Lower leg skin (tissue), 4 donors: ENCODE measurements at regions not wholly inside any gene's neighbourhood (a gene's known extent, or its start where the extent isn't known, plus 50 kb on each side); places are given as distances from the start of the nearest gene placed in this dataset.

Source experiments
- DNase-seq, 2 donors: peaks; one replicate each; pipeline ENCODE4 v3.0.0-alpha.2; 2019; ENCODE audit warnings: low spot score in 2 of 2
- H3K4me3 ChIP-seq: fragments of 200-600 bp; sonication (generic); 2 replicates; pipeline ENCODE4 v1.5.1; 2017; ENCODE audit warnings: mild to moderate bottlenecking, low read depth; ENCODE audit not compliant: poor library complexity, severe bottlenecking
- POLR2A ChIP-seq, 2 donors: fragments of 450-650 bp; IDR thresholded peaks; one replicate each; pipeline ENCODE4 v1.6.1; 2016 to 2017; ENCODE audit warnings: antibody characterized with exemption in 2 of 2, mild to moderate bottlenecking in 1 of 2, moderate library complexity in 1 of 2
- WGBS, 2 donors: methylation state at CpG; one replicate each; pipeline ENCODE4 v1.1.5; 2018; 5-methylcytosine and 5-hydroxymethylcytosine counted together
- intact Hi-C: fragments of 100-400 bp; cut with DNase I; formaldehyde crosslinking; loops from one replicate; pipeline ENCODE4 v1.15.0; 2023; ENCODE audit warnings: low total_unique reads
- TF ChIP-seq, protein P1 (sequence below), 3 donors: fragments of 450-650 bp; IDR thresholded peaks; one replicate each; pipeline ENCODE4 v1.5.1; 2016; ENCODE audit warnings: antibody characterized with exemption in 3 of 3, mild to moderate bottlenecking in 3 of 3, moderate library complexity in 2 of 3

DNA sequence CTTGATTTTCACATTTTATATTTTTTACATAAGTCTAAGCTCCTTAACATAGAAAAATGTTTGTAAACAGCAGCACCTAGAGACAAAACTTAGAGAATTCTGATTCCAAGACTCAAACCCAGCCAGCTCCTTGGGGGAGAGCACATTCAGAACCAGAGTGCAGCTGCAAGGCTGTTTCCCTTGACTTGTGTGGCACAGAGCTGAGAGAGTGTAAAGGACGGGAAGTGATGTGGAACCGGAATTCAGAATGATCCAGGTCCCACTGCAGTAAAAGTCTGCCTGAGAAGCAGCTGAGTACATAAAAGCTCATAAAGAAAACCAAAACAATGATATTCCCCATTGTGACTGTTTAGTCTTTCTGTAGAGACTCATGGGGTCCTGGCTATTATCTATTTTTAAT is 713.8 kb downstream of the RAB28 start:
- TF ChIP-seq POLR2A (IDR thresholded peaks at IDR 0.05): no peak
- TF ChIP-seq, protein P1, sequence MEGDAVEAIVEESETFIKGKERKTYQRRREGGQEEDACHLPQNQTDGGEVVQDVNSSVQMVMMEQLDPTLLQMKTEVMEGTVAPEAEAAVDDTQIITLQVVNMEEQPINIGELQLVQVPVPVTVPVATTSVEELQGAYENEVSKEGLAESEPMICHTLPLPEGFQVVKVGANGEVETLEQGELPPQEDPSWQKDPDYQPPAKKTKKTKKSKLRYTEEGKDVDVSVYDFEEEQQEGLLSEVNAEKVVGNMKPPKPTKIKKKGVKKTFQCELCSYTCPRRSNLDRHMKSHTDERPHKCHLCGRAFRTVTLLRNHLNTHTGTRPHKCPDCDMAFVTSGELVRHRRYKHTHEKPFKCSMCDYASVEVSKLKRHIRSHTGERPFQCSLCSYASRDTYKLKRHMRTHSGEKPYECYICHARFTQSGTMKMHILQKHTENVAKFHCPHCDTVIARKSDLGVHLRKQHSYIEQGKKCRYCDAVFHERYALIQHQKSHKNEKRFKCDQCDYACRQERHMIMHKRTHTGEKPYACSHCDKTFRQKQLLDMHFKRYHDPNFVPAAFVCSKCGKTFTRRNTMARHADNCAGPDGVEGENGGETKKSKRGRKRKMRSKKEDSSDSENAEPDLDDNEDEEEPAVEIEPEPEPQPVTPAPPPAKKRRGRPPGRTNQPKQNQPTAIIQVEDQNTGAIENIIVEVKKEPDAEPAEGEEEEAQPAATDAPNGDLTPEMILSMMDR (IDR thresholded peaks at IDR 0.05): no peak
- no peak for DNase-seq
- no peak overlapping the region for H3K4me3 ChIP-seq
- WGBS, 2 donors: 35 to 57% methylated on average over 2 of the region's 2 CpGs
- intact Hi-C loops: no loop called here

DNA sequence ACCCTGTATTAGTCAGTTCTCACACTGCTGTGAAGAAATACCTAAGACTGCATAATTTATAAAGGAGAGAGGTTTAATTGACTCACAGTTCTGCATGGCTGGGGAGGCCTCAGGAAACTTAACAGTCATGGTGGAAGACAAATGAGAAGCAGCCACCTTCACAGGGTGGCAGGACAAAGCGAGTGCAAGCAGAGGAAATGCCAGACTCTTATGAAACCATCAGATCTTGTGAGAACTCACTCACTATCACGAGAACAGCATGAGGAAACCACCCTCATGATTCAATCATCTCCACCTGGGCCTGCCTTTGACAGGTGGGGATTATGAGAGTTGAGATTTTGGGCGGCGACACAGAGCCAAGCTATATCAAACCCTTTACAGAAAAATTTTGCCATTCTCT is 722.4 kb downstream of the RAB28 start:
- no peak for DNase-seq
- H3K4me3 ChIP-seq: no peak overlapping the region
- intact Hi-C loops: no loop called here
- 71 to 73% methylated on average over 4 of the region's 4 CpGs for WGBS, 2 donors
- TF ChIP-seq, protein P1 (IDR thresholded peaks at IDR 0.05): no peak
- no peak for TF ChIP-seq POLR2A (IDR thresholded peaks at IDR 0.05)

DNA sequence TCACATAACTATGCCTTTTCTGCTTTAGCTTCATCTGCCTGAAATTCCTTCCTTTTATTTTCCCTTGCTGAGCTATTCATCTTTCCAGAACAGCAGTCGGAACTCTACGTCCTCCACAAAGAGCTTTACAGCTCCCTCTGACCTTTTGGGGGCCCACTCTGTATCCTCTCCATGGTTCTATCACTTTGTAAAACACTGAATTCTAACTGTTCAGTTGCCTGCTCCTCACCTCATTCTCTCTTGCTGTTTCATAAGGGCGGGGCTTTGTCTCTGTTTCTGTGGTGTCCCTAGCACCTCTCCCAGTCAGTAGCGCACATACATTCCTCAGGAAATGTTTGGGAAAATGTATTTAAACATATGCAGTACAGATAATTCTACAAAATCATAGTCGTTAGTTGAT is 737.0 kb downstream of the RAB28 start:
- TF ChIP-seq, protein P1 (IDR thresholded peaks at IDR 0.05): no peak
- no peak for TF ChIP-seq POLR2A (IDR thresholded peaks at IDR 0.05)
- WGBS, 2 donors: 64 to 68% methylated on average over 5 of the region's 5 CpGs
- intact Hi-C loops: no loop called here
- no peak overlapping the region for H3K4me3 ChIP-seq
- no peak for DNase-seq

DNA sequence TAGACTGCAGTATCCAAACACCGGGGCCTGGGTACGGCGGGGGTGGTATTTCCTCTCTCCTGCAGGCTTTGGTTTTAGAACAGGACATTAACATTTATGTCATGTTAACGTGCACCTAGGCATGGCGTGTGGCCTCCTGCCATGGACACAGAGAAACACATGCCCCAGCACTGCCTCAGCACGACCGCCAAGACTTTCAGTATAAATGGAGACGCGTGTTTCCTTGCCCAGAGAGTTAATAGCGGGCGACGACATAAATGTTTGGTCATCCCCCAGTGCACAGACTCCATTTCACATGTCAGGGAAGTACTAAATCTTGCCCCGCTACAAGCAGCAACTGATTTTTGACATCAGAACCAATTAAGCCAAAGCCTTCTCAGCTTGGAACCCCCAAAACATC is 737.9 kb downstream of the RAB28 start:
- intact Hi-C loops: no loop called here
- H3K4me3 ChIP-seq: no peak overlapping the region
- WGBS, 2 donors: 73 to 78% methylated on average over 13 of the region's 13 CpGs
- TF ChIP-seq, protein P1 (IDR thresholded peaks at IDR 0.05): no peak
- no peak for DNase-seq

DNA sequence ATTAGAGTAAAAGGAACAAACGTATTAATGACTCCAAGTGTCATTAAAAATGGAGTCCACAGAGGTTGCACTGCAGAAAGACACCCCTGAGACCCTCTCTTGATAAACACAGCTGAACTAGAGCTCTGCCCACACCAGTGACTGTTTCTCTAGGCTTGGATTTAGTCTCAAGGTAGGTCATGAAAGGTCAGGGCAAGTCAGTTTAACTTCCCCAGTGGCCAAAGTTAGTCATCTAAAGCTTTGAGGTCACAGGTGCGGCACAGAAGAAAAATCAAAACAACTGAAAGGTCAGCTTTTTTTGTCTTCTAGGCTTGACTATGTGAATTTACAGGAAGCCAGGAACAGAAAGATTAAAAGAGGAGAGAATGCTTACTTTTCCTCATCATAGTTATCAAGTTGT is 749.6 kb downstream of the RAB28 start:
- TF ChIP-seq, protein P1 (IDR thresholded peaks at IDR 0.05): no peak
- TF ChIP-seq POLR2A (IDR thresholded peaks at IDR 0.05): no peak
- H3K4me3 ChIP-seq: no peak overlapping the region
- intact Hi-C loops: loop anchor here (10.0 kb wide), 1 partner anchor 810 kb away; the partner anchor contains the start of gene NKX3-2
- no peak for DNase-seq
- whole genome bisulfite sequencing, 2 donors: 45 to 62% methylated on average over 2 of the region's 2 CpGs

DNA sequence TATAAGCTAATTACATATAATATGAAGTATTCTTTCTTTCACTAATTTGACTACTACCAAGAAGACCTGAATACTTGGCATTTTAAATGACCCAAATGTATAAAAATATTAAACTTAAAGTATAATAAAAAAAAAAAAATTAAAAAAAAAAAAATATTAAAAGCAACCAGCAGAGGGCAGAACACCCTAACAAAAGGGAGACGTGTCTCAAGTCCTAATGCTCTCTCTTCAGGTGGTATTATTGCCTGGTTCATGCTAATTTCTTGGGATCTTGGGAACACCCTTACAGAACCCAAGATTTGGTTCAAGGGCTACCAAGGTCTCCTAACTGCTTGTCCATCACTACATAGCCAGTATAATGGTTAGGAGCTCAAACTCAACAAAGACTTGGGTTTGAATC is 754.8 kb downstream of the RAB28 start:
- TF ChIP-seq POLR2A (IDR thresholded peaks at IDR 0.05): no peak
- TF ChIP-seq, protein P1 (IDR thresholded peaks at IDR 0.05): no peak
- intact Hi-C loops: no loop called here
- 0% methylated on average over 1 of the region's 1 CpG for WGBS, 2 donors
- H3K4me3 ChIP-seq: no peak overlapping the region
- no peak for DNase-seq
